C4-2B (cell line): ENCODE measurements at regions not wholly inside any gene's neighbourhood (a gene's known extent, or its start where the extent isn't known, plus 50 kb on each side); places are given as distances from the start of the nearest gene placed in this dataset.

Experiments
- ZFX ChIP-seq: fragments of 450-650 bp; IDR thresholded peaks from 2 replicates; pipeline ENCODE4 v1.6.1; 2017
- TF ChIP-seq, protein P1 (sequence below): fragments of 450-650 bp; conservative IDR thresholded peaks from 2 replicates; pipeline ENCODE4 v1.5.1; 2017; ENCODE audit warnings: mild to moderate bottlenecking

GRCh38 chr10:62654966-62655336 lies 149.6 kb upstream of the ADO start:
- TF ChIP-seq, protein P1, sequence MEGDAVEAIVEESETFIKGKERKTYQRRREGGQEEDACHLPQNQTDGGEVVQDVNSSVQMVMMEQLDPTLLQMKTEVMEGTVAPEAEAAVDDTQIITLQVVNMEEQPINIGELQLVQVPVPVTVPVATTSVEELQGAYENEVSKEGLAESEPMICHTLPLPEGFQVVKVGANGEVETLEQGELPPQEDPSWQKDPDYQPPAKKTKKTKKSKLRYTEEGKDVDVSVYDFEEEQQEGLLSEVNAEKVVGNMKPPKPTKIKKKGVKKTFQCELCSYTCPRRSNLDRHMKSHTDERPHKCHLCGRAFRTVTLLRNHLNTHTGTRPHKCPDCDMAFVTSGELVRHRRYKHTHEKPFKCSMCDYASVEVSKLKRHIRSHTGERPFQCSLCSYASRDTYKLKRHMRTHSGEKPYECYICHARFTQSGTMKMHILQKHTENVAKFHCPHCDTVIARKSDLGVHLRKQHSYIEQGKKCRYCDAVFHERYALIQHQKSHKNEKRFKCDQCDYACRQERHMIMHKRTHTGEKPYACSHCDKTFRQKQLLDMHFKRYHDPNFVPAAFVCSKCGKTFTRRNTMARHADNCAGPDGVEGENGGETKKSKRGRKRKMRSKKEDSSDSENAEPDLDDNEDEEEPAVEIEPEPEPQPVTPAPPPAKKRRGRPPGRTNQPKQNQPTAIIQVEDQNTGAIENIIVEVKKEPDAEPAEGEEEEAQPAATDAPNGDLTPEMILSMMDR, result no peak
- TF ChIP-seq ZFX, result no peak
